ENCODE measurements at regions not wholly inside any gene's neighbourhood (a gene's known extent, or its start where the extent isn't known, plus 50 kb on each side); places are given as distances from the start of the nearest gene placed in this dataset.

DNA sequence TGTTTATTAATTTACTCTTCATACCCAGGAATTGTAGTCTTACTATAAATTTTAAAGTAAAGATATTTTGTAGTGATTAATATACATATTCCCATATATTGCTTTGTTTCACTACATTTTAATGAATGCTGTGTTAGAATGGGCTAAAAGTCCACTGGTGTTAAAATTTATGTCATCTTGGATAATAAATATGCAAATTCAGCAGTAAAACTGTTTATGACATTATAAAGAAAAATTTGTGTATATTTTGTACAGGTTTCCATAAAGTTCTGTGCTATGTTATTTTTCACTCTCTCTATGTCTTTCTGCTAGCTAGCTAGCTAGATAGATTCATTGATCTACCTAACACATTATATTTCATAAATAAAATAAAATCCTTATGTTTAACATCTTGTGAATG is 1071.2 kb downstream of the FAT4 start:
- TF ChIP-seq EZH2 (IDR thresholded peaks at IDR 0.05; ENCODE audit: insufficient read depth, poor library complexity, severe bottlenecking): no peak
- TF ChIP-seq EZH2phosphoT487 (IDR thresholded peaks at IDR 0.05; ENCODE audit: insufficient read depth, low read depth): no peak

Measured in GM23248 (cell line).